ENCODE measurements at regions not wholly inside any gene's neighbourhood (a gene's known extent, or its start where the extent isn't known, plus 50 kb on each side); places are given as distances from the start of the nearest gene placed in this dataset.
"Not testable (repeated sequence)": the region's sequence is repeated elsewhere in the genome, so short reads cannot be mapped to it uniquely, and the experiment has no call there.

DNA sequence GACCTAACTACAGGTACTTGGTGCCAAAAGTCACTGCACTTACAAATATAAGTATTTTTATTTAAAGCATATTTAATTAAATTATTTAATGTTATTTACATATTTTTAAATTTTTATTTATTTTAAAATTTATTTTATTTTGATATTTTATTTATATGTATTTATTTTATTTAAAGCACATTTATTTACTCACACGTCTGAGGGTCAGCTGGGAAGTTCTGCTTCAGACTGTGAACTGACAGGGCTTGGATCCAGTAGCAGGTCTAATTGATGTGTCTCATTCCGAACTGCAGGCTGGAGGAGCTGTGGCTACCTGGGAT lies 392.5 kb downstream of the GBA3 start:
- Mint-ChIP-seq H3K4me3 (ENCODE audit: low read depth) (no peak overlapping the region), H3K4me1 (ENCODE audit: low read depth) (no peaks in the 10 kb centered on the region), H3K9me3 (ENCODE audit: low read depth) (peaks cover 19% of the 10 kb centered on the region), H3K27ac (no peak overlapping the region), H3K27me3 (no peaks in the 10 kb centered on the region), H3K36me3 (ENCODE audit: insufficient read depth) (peaks cover 3% of the 10 kb centered on the region)
- DNase-seq (ENCODE audit: low spot score, unreplicated experiment) = no peak
- TF ChIP-seq, protein P1, sequence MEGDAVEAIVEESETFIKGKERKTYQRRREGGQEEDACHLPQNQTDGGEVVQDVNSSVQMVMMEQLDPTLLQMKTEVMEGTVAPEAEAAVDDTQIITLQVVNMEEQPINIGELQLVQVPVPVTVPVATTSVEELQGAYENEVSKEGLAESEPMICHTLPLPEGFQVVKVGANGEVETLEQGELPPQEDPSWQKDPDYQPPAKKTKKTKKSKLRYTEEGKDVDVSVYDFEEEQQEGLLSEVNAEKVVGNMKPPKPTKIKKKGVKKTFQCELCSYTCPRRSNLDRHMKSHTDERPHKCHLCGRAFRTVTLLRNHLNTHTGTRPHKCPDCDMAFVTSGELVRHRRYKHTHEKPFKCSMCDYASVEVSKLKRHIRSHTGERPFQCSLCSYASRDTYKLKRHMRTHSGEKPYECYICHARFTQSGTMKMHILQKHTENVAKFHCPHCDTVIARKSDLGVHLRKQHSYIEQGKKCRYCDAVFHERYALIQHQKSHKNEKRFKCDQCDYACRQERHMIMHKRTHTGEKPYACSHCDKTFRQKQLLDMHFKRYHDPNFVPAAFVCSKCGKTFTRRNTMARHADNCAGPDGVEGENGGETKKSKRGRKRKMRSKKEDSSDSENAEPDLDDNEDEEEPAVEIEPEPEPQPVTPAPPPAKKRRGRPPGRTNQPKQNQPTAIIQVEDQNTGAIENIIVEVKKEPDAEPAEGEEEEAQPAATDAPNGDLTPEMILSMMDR (IDR thresholded peaks at IDR 0.05; ENCODE audit: unreplicated experiment) = no peak

- Mint-ChIP-seq H3K4me3 (ENCODE audit: low read depth) (no peak overlapping the region), H3K27ac (no peak overlapping the region)
- TF ChIP-seq, protein P1 (IDR thresholded peaks at IDR 0.05; ENCODE audit: unreplicated experiment) = no peak
These were observed 392.0 kb downstream of the GBA3 start for GRCh38 chr4:23084559-23085248.

GRCh38 chr4:23083391-23083790 lies 390.7 kb downstream of the GBA3 start:
- H3K27ac Mint-ChIP-seq = no peak overlapping the region
- H3K9me3 Mint-ChIP-seq (ENCODE audit: low read depth) = peaks cover 28% of the 10 kb centered on the region
- H3K4me3 Mint-ChIP-seq (ENCODE audit: low read depth) = no peak overlapping the region
- peaks cover 3% of the 10 kb centered on the region for H3K36me3 Mint-ChIP-seq (ENCODE audit: insufficient read depth)
- TF ChIP-seq, protein P1 (IDR thresholded peaks at IDR 0.05; ENCODE audit: unreplicated experiment) = no peak
- H3K27me3 Mint-ChIP-seq = no peaks in the 10 kb centered on the region
- H3K4me1 Mint-ChIP-seq (ENCODE audit: low read depth) = no peaks in the 10 kb centered on the region
- DNase-seq (ENCODE audit: low spot score, unreplicated experiment) = no peak

More at GRCh38 chr4:23084559-23085248, 392.0 kb downstream of the GBA3 start:
- H3K9me3 Mint-ChIP-seq (ENCODE audit: low read depth) = peaks cover 20% of the 10 kb centered on the region
- H3K4me1 Mint-ChIP-seq (ENCODE audit: low read depth) = no peaks in the 10 kb centered on the region
- DNase-seq (ENCODE audit: low spot score, unreplicated experiment) = no peak
- no peaks in the 10 kb centered on the region for H3K27me3 Mint-ChIP-seq
- peaks cover 3% of the 10 kb centered on the region for H3K36me3 Mint-ChIP-seq (ENCODE audit: insufficient read depth)

DNA sequence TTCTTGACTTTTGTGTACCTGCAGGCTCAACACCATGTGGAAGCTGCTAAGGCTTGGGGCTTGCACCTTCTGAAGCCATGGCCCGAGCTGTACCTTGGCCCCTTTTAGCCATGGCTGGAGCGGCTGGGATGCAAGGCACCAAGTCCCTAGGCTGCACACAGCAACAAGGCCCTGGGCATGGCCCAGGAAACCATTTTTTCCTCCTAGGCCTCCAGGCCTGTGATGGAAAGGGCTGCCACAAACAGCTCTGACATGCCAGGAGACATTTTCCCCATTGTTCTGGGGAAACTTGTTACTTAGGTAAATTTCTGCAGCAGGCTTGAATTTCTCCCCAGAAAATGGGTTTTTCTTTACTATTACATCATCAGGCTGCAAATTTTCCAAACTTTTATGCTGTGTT lies 387.4 kb downstream of the GBA3 start:
- peaks cover 30% of the 10 kb centered on the region for H3K9me3 Mint-ChIP-seq (ENCODE audit: low read depth)
- not testable (repeated sequence) for H3K27ac Mint-ChIP-seq; H3K4me1 Mint-ChIP-seq (ENCODE audit: low read depth)

DNA sequence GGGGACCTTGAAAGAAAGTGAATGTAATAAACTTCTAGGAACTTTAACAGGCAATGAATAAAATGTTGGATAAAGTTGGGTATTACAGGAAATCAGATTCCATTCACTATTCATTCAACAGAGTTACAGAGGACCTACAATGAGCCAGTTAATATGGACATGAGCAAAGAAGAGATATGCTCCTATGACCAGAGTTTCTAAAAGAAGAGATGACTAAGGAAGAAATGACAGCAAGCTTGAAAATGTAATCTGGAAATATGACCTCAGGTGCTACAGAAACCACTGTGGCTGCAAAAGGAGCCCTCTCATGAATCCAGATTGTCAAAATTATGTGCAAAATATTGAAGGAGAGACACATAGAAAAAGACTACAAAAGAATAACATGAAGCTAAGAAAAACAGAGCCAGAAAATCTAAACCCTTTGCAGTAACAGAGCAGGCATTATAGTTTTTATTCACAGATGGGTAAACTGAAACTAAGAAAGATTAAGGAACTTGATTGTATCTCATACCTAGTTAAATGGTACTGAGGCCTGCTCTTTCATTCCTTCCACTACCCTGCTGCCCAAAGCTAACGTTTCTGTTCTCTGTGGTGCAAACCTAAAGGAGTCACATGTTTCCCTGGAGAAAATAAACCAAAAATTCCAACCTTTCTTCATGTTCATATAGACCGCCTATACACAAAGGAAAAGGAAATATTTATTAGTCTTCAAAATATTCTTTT lies 378.3 kb downstream of the GBA3 start:
- no peaks in the 10 kb centered on the region for H3K36me3 Mint-ChIP-seq (ENCODE audit: insufficient read depth)
- no peak for DNase-seq (ENCODE audit: low spot score, unreplicated experiment)
- no peak overlapping the region for H3K4me3 Mint-ChIP-seq (ENCODE audit: low read depth)
- no peaks in the 10 kb centered on the region for H3K27me3 Mint-ChIP-seq
- no peaks in the 10 kb centered on the region for H3K4me1 Mint-ChIP-seq (ENCODE audit: low read depth)
- no peak overlapping the region for H3K27ac Mint-ChIP-seq
- H3K9me3 Mint-ChIP-seq (ENCODE audit: low read depth) = no peaks in the 10 kb centered on the region
- TF ChIP-seq, protein P1 (IDR thresholded peaks at IDR 0.05; ENCODE audit: unreplicated experiment) = no peak

More for the DNA sequence above, 387.4 kb downstream of the GBA3 start:
- H3K36me3 Mint-ChIP-seq (ENCODE audit: insufficient read depth); H3K27me3 Mint-ChIP-seq; DNase-seq (ENCODE audit: low spot score, unreplicated experiment); H3K4me3 Mint-ChIP-seq (ENCODE audit: low read depth): not testable (repeated sequence)

DNA sequence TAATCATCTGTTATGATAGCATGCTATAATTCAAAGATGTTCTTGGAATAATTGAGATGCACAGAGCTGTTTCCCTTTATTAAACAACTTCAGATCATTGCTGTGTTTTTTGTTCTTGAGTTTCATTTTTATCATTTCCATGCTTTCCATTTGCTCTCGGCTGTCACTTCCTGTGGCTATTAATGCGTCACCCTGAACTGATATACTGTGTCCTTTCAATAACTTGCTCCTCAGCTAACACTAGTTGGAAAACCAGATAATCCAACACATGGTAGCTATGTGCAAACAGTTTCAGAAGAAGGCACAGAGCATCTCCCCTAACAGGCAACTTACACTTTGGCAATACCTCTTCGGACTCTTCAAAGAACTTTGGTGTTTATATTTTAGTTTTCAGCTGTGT lies 376.0 kb downstream of the GBA3 start:
- TF ChIP-seq, protein P1 (IDR thresholded peaks at IDR 0.05; ENCODE audit: unreplicated experiment) = no peak
- no peaks in the 10 kb centered on the region for H3K4me1 Mint-ChIP-seq (ENCODE audit: low read depth)
- H3K9me3 Mint-ChIP-seq (ENCODE audit: low read depth) = no peaks in the 10 kb centered on the region
- no peak overlapping the region for H3K4me3 Mint-ChIP-seq (ENCODE audit: low read depth)
- H3K27ac Mint-ChIP-seq = no peak overlapping the region
- H3K27me3 Mint-ChIP-seq = no peaks in the 10 kb centered on the region
- H3K36me3 Mint-ChIP-seq (ENCODE audit: insufficient read depth) = no peaks in the 10 kb centered on the region
- no peak for DNase-seq (ENCODE audit: low spot score, unreplicated experiment)

All from progenitor cell of endocrine pancreas (in vitro differentiated cells).